Prostate gland (tissue), 2 donors: ENCODE measurements at regions not wholly inside any gene's neighbourhood (a gene's known extent, or its start where the extent isn't known, plus 50 kb on each side); places are given as distances from the start of the nearest gene placed in this dataset.

Experiments used
- POLR2A ChIP-seq: fragments of 450-650 bp; IDR thresholded peaks from one replicate; pipeline ENCODE4 v1.6.1; 2016; ENCODE audit warnings: antibody characterized with exemption, mild to moderate bottlenecking
- TF ChIP-seq, protein P1 (sequence below), 4 experiments: fragments of 200-600 bp in 2 of 4; fragments of 450-650 bp in 2 of 4; sonication (generic) in 2 of 4; IDR thresholded peaks; 1 replicate in 3 of 4; 2 replicates in 1 of 4; pipeline ENCODE4 v1.5.1; 2016 to 2019; ENCODE audit warnings: antibody characterized with exemption in 4 of 4, mild to moderate bottlenecking in 2 of 4, moderate library complexity in 2 of 4

DNA sequence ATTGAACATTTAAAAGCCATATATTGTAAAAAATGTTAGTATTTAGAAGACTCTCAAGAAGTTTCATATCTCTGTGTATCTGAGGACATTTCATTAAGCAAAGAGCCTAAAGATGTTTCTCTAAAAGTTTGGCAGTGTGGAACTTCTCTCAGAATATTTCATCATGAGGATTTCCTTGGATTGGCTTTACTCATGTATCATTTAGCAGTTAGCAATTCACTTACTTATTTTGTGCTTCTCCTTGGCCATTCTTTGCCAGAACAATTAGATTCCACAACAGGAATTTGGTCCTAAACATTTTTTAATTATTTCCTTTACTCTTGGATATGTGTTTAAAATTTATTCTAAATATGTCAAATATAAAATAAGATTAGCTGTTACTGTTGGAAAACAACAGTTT lies 345.0 kb upstream of the LRRTM4 start:
- no peak for TF ChIP-seq POLR2A
- TF ChIP-seq, protein P1, sequence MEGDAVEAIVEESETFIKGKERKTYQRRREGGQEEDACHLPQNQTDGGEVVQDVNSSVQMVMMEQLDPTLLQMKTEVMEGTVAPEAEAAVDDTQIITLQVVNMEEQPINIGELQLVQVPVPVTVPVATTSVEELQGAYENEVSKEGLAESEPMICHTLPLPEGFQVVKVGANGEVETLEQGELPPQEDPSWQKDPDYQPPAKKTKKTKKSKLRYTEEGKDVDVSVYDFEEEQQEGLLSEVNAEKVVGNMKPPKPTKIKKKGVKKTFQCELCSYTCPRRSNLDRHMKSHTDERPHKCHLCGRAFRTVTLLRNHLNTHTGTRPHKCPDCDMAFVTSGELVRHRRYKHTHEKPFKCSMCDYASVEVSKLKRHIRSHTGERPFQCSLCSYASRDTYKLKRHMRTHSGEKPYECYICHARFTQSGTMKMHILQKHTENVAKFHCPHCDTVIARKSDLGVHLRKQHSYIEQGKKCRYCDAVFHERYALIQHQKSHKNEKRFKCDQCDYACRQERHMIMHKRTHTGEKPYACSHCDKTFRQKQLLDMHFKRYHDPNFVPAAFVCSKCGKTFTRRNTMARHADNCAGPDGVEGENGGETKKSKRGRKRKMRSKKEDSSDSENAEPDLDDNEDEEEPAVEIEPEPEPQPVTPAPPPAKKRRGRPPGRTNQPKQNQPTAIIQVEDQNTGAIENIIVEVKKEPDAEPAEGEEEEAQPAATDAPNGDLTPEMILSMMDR (IDR thresholded peaks at IDR 0.05) = no peak
